ENCODE measurements at regions not wholly inside any gene's neighbourhood (a gene's known extent, or its start where the extent isn't known, plus 50 kb on each side); places are given as distances from the start of the nearest gene placed in this dataset.
"Not testable (repeated sequence)": the region's sequence is repeated elsewhere in the genome, so short reads cannot be mapped to it uniquely, and the experiment has no call there.

- no peak for DNase-seq
Measured at GRCh38 chr5:18602402-18602801, 968.1 kb downstream of the TAF11L14 start.

GRCh38 chr5:18605186-18605585 lies 970.9 kb downstream of the TAF11L14 start:
- no peak for DNase-seq

- DNase-seq = no peak
Measured at GRCh38 chr5:18607570-18607969, 973.3 kb downstream of the TAF11L14 start.

- not testable (repeated sequence) for DNase-seq
Measured at GRCh38 chr5:18617191-18617590, 982.9 kb downstream of the TAF11L14 start.

- DNase-seq = no peak
Measured at GRCh38 chr5:18630458-18631045, 996.3 kb downstream of the TAF11L14 start.

- DNase-seq = no peak
Measured at GRCh38 chr5:18652404-18653215, 1018.4 kb downstream of the TAF11L14 start.

- DNase-seq = no peak
Measured at GRCh38 chr5:18653216-18653752, 1019.0 kb downstream of the TAF11L14 start.

- DNase-seq = no peak
Measured at GRCh38 chr5:18660511-18660910, 1026.3 kb downstream of the TAF11L14 start.

- DNase-seq = no peak
Measured at GRCh38 chr5:18662231-18662630, 1028.0 kb downstream of the TAF11L14 start.

GRCh38 chr5:18674212-18674611 lies 1040.0 kb downstream of the TAF11L14 start:
- not testable (repeated sequence) for DNase-seq

- DNase-seq = no peak
Measured at GRCh38 chr5:18675041-18675440, 1040.8 kb downstream of the TAF11L14 start.

GRCh38 chr5:18686253-18686652 lies 1052.0 kb downstream of the TAF11L14 start:
- DNase-seq = no peak

GRCh38 chr5:18687429-18687828 lies 1053.2 kb downstream of the TAF11L14 start:
- DNase-seq = no peak

GRCh38 chr5:18699681-18700080 lies 1065.4 kb downstream of the TAF11L14 start:
- peak; percentile 12 for DNase-seq

GRCh38 chr5:18702821-18703220 lies 1068.6 kb downstream of the TAF11L14 start:
- DNase-seq = no peak

- no peak for DNase-seq
Measured at GRCh38 chr5:18712936-18713485, 1078.8 kb downstream of the TAF11L14 start.

- no peak for DNase-seq
Measured at GRCh38 chr5:18720002-18720401, 1085.7 kb downstream of the TAF11L14 start.

GRCh38 chr5:18732556-18733479 lies 1098.6 kb downstream of the TAF11L14 start:
- DNase-seq = no peak

- no peak for DNase-seq
Measured at GRCh38 chr5:18736051-18736398, 1101.8 kb downstream of the TAF11L14 start.

GRCh38 chr5:18736736-18737135 lies 1102.5 kb downstream of the TAF11L14 start:
- DNase-seq = not testable (repeated sequence)

- DNase-seq = no peak
Measured at GRCh38 chr5:18740301-18740700, 1106.0 kb downstream of the TAF11L14 start.

GRCh38 chr5:18742830-18743229 lies 1108.6 kb downstream of the TAF11L14 start:
- DNase-seq = no peak

- DNase-seq = no peak
Measured at GRCh38 chr5:18744441-18744840, 1110.2 kb downstream of the TAF11L14 start.

Data from fibroblast of skin of scalp (primary cell).